Stimulated activated naive CD4-positive, alpha-beta T cell (primary cell): ENCODE measurements at regions not wholly inside any gene's neighbourhood (a gene's known extent, or its start where the extent isn't known, plus 50 kb on each side); places are given as distances from the start of the nearest gene placed in this dataset.

Experiments
- DNase-seq, 6 experiments: peaks; one replicate each; lab custom pipeline; 2025; lab: John Stamatoyannopoulos, UW

GRCh38 chr9:8262625-8263622 lies 463.3 kb upstream of the DMAC1 start:
- no peak for DNase-seq

GRCh38 chr9:8261737-8262136 lies 462.2 kb upstream of the DMAC1 start:
- DNase-seq = no peak

- DNase-seq = no peak
Observed at GRCh38 chr9:8259028-8259427, 459.4 kb upstream of the DMAC1 start.

- DNase-seq = no peak
Observed at GRCh38 chr9:8256880-8257279, 457.3 kb upstream of the DMAC1 start.

- DNase-seq = no peak
Observed at GRCh38 chr9:8255850-8256249, 456.3 kb upstream of the DMAC1 start.

- no peak for DNase-seq
Observed at GRCh38 chr9:8254541-8254940, 455.0 kb upstream of the DMAC1 start.

GRCh38 chr9:8252445-8252844 lies 452.9 kb upstream of the DMAC1 start:
- DNase-seq = no peak

GRCh38 chr9:8251566-8251965 lies 452.0 kb upstream of the DMAC1 start:
- no peak for DNase-seq

GRCh38 chr9:8244505-8245092 lies 445.0 kb upstream of the DMAC1 start:
- DNase-seq = no peak

- no peak for DNase-seq
Observed at GRCh38 chr9:8241201-8241600, 441.6 kb upstream of the DMAC1 start.

- no peak for DNase-seq
Observed at GRCh38 chr9:8237096-8237495, 437.5 kb upstream of the DMAC1 start.

- no peak for DNase-seq
Observed at GRCh38 chr9:8235489-8235888, 435.9 kb upstream of the DMAC1 start.

GRCh38 chr9:8234316-8234715 lies 434.7 kb upstream of the DMAC1 start:
- DNase-seq = no peak

- no peak for DNase-seq
Observed at GRCh38 chr9:8232726-8233125, 433.1 kb upstream of the DMAC1 start.

GRCh38 chr9:8229226-8229625 lies 429.6 kb upstream of the DMAC1 start:
- DNase-seq = no peak

GRCh38 chr9:8224381-8224801 lies 424.8 kb upstream of the DMAC1 start:
- DNase-seq = no peak

GRCh38 chr9:8223861-8224260 lies 424.3 kb upstream of the DMAC1 start:
- DNase-seq = no peak

- DNase-seq = no peak
Observed at GRCh38 chr9:8221462-8221861, 421.9 kb upstream of the DMAC1 start.

GRCh38 chr9:8208465-8208864 lies 408.9 kb upstream of the DMAC1 start:
- DNase-seq = no peak

- no peak for DNase-seq
Observed at GRCh38 chr9:8207596-8207995, 408.0 kb upstream of the DMAC1 start.

- peak in 2 of 6 experiments; percentile 4 to 8 for DNase-seq
Observed at GRCh38 chr9:8206720-8207119, 407.1 kb upstream of the DMAC1 start.

GRCh38 chr9:8205576-8205975 lies 406.0 kb upstream of the DMAC1 start:
- DNase-seq = no peak

- no peak for DNase-seq
Observed at GRCh38 chr9:8189881-8190280, 390.3 kb upstream of the DMAC1 start.
